ENCODE measurements at regions not wholly inside any gene's neighbourhood (a gene's known extent, or its start where the extent isn't known, plus 50 kb on each side); places are given as distances from the start of the nearest gene placed in this dataset.
"Not testable (repeated sequence)": the region's sequence is repeated elsewhere in the genome, so short reads cannot be mapped to it uniquely, and the experiment has no call there.

- DNase-seq (ENCODE audit: extremely low spot score): no peak
- TF ChIP-seq FOXM1 (IDR thresholded peaks at IDR 0.05; ENCODE audit: borderline replicate concordance) (no peak), ZNF384 (IDR thresholded peaks at IDR 0.05) (no peak), SUZ12 (IDR thresholded peaks at IDR 0.05) (no peak), ARNT (IDR thresholded peaks at IDR 0.05) (no peak), ELF4 (IDR thresholded peaks at IDR 0.05) (no peak), HDGF (IDR thresholded peaks at IDR 0.05; ENCODE audit: borderline replicate concordance) (no peak), FOXA1 (IDR thresholded peaks at IDR 0.05) (no peak), BHLHE40 (IDR thresholded peaks at IDR 0.05; ENCODE audit: borderline replicate concordance) (no peak), TARDBP (IDR thresholded peaks at IDR 0.05) (no peak), FOXK2 (IDR thresholded peaks at IDR 0.05) (no peak)
- ChIA-PET CTCF (interaction anchor here (0.7 kb wide), 2 partner anchors 474 to 491 kb away, joined by 3 to 4 read pairs; no protein-coding TSS in a partner anchor), POLR2A (no interaction called here)
Measured at GRCh38 chr11:93059117-93059957, 89.9 kb downstream of the MTNR1B start.

DNA sequence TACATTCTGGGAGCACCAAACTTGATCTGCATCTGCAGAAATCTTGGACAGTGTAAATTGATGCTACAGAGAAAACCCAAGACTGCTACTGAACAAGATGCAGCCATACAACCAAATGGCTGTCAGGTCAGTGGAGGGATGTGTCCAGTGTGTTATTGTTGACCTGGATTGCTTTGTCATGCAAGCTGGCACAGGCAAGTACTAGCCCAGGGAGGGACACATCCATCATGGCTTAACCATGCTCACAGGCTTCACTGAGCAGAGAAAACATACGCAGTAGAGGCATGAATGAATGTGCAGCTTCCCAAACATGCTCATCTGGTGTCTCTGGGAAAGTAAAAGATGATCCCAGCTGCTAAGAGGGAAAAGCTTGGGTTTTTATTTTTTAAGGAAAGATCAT lies 93.6 kb downstream of the MTNR1B start:
- CTCF ChIA-PET: no interaction called here

GRCh38 chr11:93065074-93065674 lies 95.7 kb downstream of the MTNR1B start:
- CTCF ChIA-PET; POLR2A ChIA-PET; DNase-seq (ENCODE audit: extremely low spot score): not testable (repeated sequence)

More for the DNA sequence above, 93.6 kb downstream of the MTNR1B start:
- no peak for TF ChIP-seq ARNT (IDR thresholded peaks at IDR 0.05)
- TF ChIP-seq CTBP1 (IDR thresholded peaks at IDR 0.05; ENCODE audit: borderline replicate concordance): no peak
- TF ChIP-seq BHLHE40 (IDR thresholded peaks at IDR 0.05; ENCODE audit: borderline replicate concordance): no peak
- no peak for TF ChIP-seq TARDBP (IDR thresholded peaks at IDR 0.05)
- no peak for TF ChIP-seq HDGF (IDR thresholded peaks at IDR 0.05; ENCODE audit: borderline replicate concordance)
- no peak for TF ChIP-seq ELF4 (IDR thresholded peaks at IDR 0.05)
- no peak for TF ChIP-seq ZNF384 (IDR thresholded peaks at IDR 0.05)
- no peak for TF ChIP-seq FOXA1 (IDR thresholded peaks at IDR 0.05)
- TF ChIP-seq SP1 (IDR thresholded peaks at IDR 0.05): no peak
- no peak for TF ChIP-seq NFRKB (IDR thresholded peaks at IDR 0.05)
- TF ChIP-seq PKNOX1 (IDR thresholded peaks at IDR 0.05): no peak
- POLR2A ChIA-PET: no interaction called here
- DNase-seq (ENCODE audit: extremely low spot score): no peak

- no peak for TF ChIP-seq CTBP1 (IDR thresholded peaks at IDR 0.05; ENCODE audit: borderline replicate concordance)
- ChIA-PET POLR2A (no interaction called here), CTCF (no interaction called here)
- DNase-seq (ENCODE audit: extremely low spot score): no peak
Measured at GRCh38 chr11:93067881-93068390, 98.5 kb downstream of the MTNR1B start.

DNA sequence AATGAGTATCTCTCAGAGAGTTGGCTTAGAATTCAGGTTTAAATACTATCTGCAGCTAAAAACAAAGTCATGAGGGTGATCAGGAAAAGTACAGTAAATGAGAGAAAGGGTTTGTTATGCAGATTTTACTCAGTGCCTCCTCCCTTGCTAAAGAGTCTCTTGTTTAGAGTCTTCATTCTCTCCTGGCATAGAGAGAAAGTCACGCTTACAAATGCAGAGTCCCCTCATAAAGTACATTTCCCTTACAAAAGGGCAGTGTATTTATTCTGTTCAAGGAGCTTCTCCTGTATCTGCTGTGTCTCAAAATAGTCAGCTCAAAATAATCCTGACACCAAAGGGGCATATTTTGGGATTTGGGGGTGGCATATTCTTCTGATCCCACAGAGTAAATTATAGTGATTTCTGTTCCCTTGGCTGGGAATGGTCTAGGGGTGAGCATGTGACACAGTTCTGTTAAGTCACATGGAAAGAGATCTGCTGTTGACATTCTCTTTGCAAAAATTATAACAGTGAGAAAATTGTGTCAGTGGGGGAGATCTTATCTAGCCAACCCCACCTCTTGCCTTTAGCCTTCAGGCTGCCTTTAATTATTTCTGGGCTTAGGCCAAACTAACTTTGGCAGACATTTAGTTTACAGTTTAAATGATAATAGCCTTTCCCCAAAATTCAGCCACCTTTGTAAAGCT lies 102.9 kb downstream of the MTNR1B start:
- ChIA-PET POLR2A (no interaction called here), CTCF (no interaction called here)
- TF ChIP-seq SUZ12 (IDR thresholded peaks at IDR 0.05) (no peak), LEF1 (IDR thresholded peaks at IDR 0.05; ENCODE audit: borderline replicate concordance) (no peak)
- DNase-seq (ENCODE audit: extremely low spot score): no peak

GRCh38 chr11:93073026-93073425 lies 103.6 kb downstream of the MTNR1B start:
- ChIA-PET CTCF (no interaction called here), POLR2A (no interaction called here)
- TF ChIP-seq SUZ12 (IDR thresholded peaks at IDR 0.05): no peak
- TF ChIP-seq NFRKB (IDR thresholded peaks at IDR 0.05): no peak
- TF ChIP-seq SP1 (IDR thresholded peaks at IDR 0.05): no peak
- DNase-seq (ENCODE audit: extremely low spot score): no peak

DNA sequence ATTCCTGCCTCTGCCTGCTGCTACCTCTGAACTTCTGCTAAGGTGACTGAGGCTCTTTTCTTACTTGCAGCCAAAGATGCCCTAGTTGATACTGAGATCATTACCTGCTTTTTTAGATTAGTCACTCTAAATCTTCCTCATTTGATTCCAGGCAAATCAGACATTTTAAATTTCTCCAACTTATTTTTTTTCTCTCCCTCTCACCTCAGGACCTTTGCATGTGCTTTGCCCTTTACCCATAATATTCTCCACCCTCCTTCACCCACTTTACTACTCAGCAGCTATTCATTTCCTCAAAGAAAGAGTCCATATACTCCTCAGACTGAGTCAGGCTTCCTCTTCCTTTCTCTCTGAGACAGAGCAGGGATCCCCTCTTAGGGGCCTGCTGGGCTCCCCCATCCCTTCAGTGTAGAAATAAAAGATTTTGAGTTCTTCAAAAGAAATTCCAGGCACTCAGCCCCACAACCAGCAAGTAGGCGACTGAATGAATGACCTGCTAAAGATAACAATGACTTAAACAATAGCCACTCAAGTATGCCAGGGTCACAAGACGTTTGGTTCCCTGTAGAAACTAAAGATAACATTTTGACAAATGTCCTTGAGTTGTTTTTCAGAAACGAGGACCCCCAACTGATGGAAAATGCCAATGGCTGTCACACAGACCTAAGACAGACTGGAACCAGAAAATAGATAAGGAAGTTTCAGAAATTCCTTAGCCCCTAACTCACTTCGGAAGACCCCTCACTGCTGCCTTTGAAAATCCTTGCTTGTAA lies 104.2 kb downstream of the MTNR1B start:
- TF ChIP-seq SP1 (IDR thresholded peaks at IDR 0.05) (no peak), SUZ12 (IDR thresholded peaks at IDR 0.05) (no peak), HDGF (IDR thresholded peaks at IDR 0.05; ENCODE audit: borderline replicate concordance) (no peak), TARDBP (IDR thresholded peaks at IDR 0.05) (no peak), LEF1 (IDR thresholded peaks at IDR 0.05; ENCODE audit: borderline replicate concordance) (no peak), L3MBTL2 (conservative IDR thresholded peaks at IDR 0.05) (no peak)
- POLR2A ChIA-PET: no interaction called here

GRCh38 chr11:93074352-93074751 lies 104.9 kb downstream of the MTNR1B start:
- ChIA-PET CTCF (no interaction called here), POLR2A (no interaction called here)
- TF ChIP-seq FOXM1 (IDR thresholded peaks at IDR 0.05; ENCODE audit: borderline replicate concordance) (no peak), ZNF384 (IDR thresholded peaks at IDR 0.05) (no peak), ARNT (IDR thresholded peaks at IDR 0.05) (no peak)

More for the DNA sequence above, 104.2 kb downstream of the MTNR1B start:
- CTCF ChIA-PET: no interaction called here
- no peak for DNase-seq (ENCODE audit: extremely low spot score)

More at GRCh38 chr11:93074352-93074751, 104.9 kb downstream of the MTNR1B start:
- no peak for DNase-seq (ENCODE audit: extremely low spot score)

Data from HEK293T (cell line).